HepG2 (cell line): ENCODE measurements at regions not wholly inside any gene's neighbourhood (a gene's known extent, or its start where the extent isn't known, plus 50 kb on each side); places are given as distances from the start of the nearest gene placed in this dataset.

Source experiments
- ATAC-seq: fragments of 200-7000 bp; cut with Tn5 transposase; 3 replicates; pipeline ENCODE4 v1.9.1; 2020; ENCODE audit warnings: mild to moderate bottlenecking, moderate library complexity
- BruUV-seq: library from RNA; stranded (reverse); fragments of 400-500 nt; replicated peaks from 2 replicates; lab custom pipeline; 2021; lab: Mats Ljungman, UMichigan
- CTCF ChIA-PET: fragments of 300-600 bp; formaldehyde crosslinking; extraction: SDS; loops from one replicate; lab custom pipeline; 2021; ENCODE audit warnings: low total read pairs, inconsistent platforms, low intra/inter-chr PET ratio; lab: Yijun Ruan, JAX
- POLR2A ChIA-PET: fragments of 350-600 bp; sonication (Branson Sonifier 250); formaldehyde crosslinking; loops from one replicate; lab custom pipeline; 2020; ENCODE audit warnings: antibody characterized with exemption, inconsistent platforms; lab: Yijun Ruan, JAX
- DNase-seq: peaks from one replicate; pipeline ENCODE4 v3.0.0-alpha.2; 2015; ENCODE audit warnings: low spot score
- FAIRE-seq: peaks from 3 replicates; lab custom pipeline; 2011; peaks lifted over from hg19 to GRCh38; lab: Jason Lieb, UNC
- H2AFZ ChIP-seq: one replicate; pipeline ENCODE4 v1.6.1; 2011; ENCODE audit warnings: low read length, inconsistent platforms
- H3K27ac ChIP-seq: fragments of 300-600 bp; 3 replicates; pipeline ENCODE4 v1.8.0; 2011; ENCODE audit warnings: mixed run types, mild to moderate bottlenecking, mixed read lengths, low read length, inconsistent platforms; ENCODE audit not compliant: insufficient read depth; ENCODE audit errors: extremely low read length
- H3K27me3 ChIP-seq, 2 experiments: fragments of 200-600 bp in 1 of 2; 2 replicates in 1 of 2; 3 replicates in 1 of 2; pipeline versions ENCODE4 v1.6.0 to v1.8.0; 2011; ENCODE audit warnings: low read length in 2 of 2, mild to moderate bottlenecking in 2 of 2, moderate library complexity in 2 of 2, inconsistent platforms in 1 of 2; ENCODE audit not compliant: insufficient read depth in 2 of 2, control insufficient read depth in 1 of 2
- H3K36me3 ChIP-seq, 2 experiments: fragments of 200-600 bp in 1 of 2; replicated peaks in 1 of 2; 2 replicates in 1 of 2; 3 replicates in 1 of 2; pipeline versions ENCODE4 v1.5.1 to v1.8.0; 2011; ENCODE audit warnings: low read length in 2 of 2, inconsistent platforms in 1 of 2; ENCODE audit not compliant: insufficient read depth in 2 of 2, control insufficient read depth in 1 of 2
- H3K4me1 ChIP-seq: 2 replicates; pipeline ENCODE4 v1.5.1; 2012; ENCODE audit warnings: low read length, inconsistent platforms; ENCODE audit not compliant: insufficient read depth
- H3K4me2 ChIP-seq: 2 replicates; pipeline ENCODE4 v1.6.0; 2011; ENCODE audit warnings: low read depth, low read length, inconsistent platforms
- H3K4me3 ChIP-seq, 3 experiments: fragments of 200-600 bp in 1 of 3; sonication (generic), shearing (Covaris generic) in 1 of 3; replicated peaks in 1 of 3; 2 replicates each; pipeline ENCODE4 v1.5.1; 2011 to 2016; ENCODE audit warnings: low read length in 3 of 3, inconsistent platforms in 2 of 3, low read depth in 2 of 3, mild to moderate bottlenecking in 2 of 3, control low read depth in 1 of 3, mixed read lengths in 1 of 3; ENCODE audit not compliant: insufficient read depth in 1 of 3
- H3K79me2 ChIP-seq: one replicate; pipeline ENCODE4 v1.6.1; 2011; ENCODE audit warnings: low read length, inconsistent platforms; ENCODE audit not compliant: insufficient read depth
- H3K9ac ChIP-seq: 2 replicates; pipeline ENCODE4 v1.6.0; 2011; ENCODE audit warnings: mild to moderate bottlenecking, low read depth, low read length, inconsistent platforms; ENCODE audit not compliant: insufficient read depth
- H3K9me3 ChIP-seq: 2 replicates; pipeline ENCODE4 v1.5.1; 2012; ENCODE audit warnings: mild to moderate bottlenecking, low read length
- H4K20me1 ChIP-seq: 2 replicates; pipeline ENCODE4 v1.6.0; 2011; ENCODE audit warnings: inconsistent platforms, mild to moderate bottlenecking, low read length, moderate library complexity; ENCODE audit not compliant: insufficient read depth
- CEBPB ChIP-seq: IDR thresholded peaks from 2 replicates; pipeline ENCODE4 v1.6.1; 2011; ENCODE audit warnings: low read depth, low read length, improper control_type of control experiment, borderline replicate concordance
- CENPBD1 ChIP-seq: sonication (generic); formaldehyde crosslinking; IDR thresholded peaks from 2 replicates; pipeline ENCODE4 v1.8.0; 2022; ENCODE audit warnings: missing genetic modification reagents, low read depth, mild to moderate bottlenecking, borderline replicate concordance
- FOXM1 ChIP-seq: sonication (generic); formaldehyde crosslinking; IDR thresholded peaks from 2 replicates; pipeline ENCODE4 v1.5.0; 2020; ENCODE audit warnings: missing genetic modification reagents
- REST ChIP-seq, 2 experiments: IDR thresholded peaks; 2 replicates each; pipeline ENCODE4 v1.6.1; 2011 to 2012; ENCODE audit warnings: low read length in 2 of 2, borderline replicate concordance in 1 of 2, low read depth in 1 of 2, mild to moderate bottlenecking in 1 of 2, moderate library complexity in 1 of 2
- TBX2 ChIP-seq: sonication (generic); formaldehyde crosslinking; IDR thresholded peaks from 2 replicates; pipeline ENCODE4 v1.5.0; 2020; ENCODE audit warnings: missing genetic modification reagents, mild to moderate bottlenecking, borderline replicate concordance
- ZNF17 ChIP-seq: sonication (generic); formaldehyde crosslinking; IDR thresholded peaks from 2 replicates; pipeline ENCODE4 v1.5.0; 2020; ENCODE audit warnings: mild to moderate bottlenecking, missing genetic modification reagents
- ZNF337 ChIP-seq: sonication (generic); formaldehyde crosslinking; IDR thresholded peaks from 2 replicates; pipeline ENCODE4 v1.5.1; 2020; ENCODE audit warnings: missing genetic modification reagents, low read depth, mild to moderate bottlenecking, borderline replicate concordance
- ZNF432 ChIP-seq: sonication (generic); formaldehyde crosslinking; IDR thresholded peaks from 2 replicates; pipeline ENCODE4 v1.5.0; 2020; ENCODE audit warnings: missing genetic modification reagents, mild to moderate bottlenecking, borderline replicate concordance
- ZNF598 ChIP-seq: sonication (generic); formaldehyde crosslinking; IDR thresholded peaks from 2 replicates; pipeline ENCODE4 v1.5.1; 2020; ENCODE audit warnings: mild to moderate bottlenecking, missing genetic modification reagents, borderline replicate concordance
- WGBS: methylation state at CpG from one replicate; pipeline ENCODE4 v1.1.6; 2017; ENCODE audit warnings: low lambda C conversion rate; 5-methylcytosine and 5-hydroxymethylcytosine counted together
- in situ Hi-C: cut with HindIII; loops from 2 replicates; pipeline ENCODE4 v1.10.0; 2017; ENCODE audit warnings: low pct_unique_long_range_greater_than_20kb; ENCODE audit not compliant: extremely low pct_ligation_motif_present
- intact Hi-C: fragments of 100-400 bp; cut with micrococcal nuclease; formaldehyde crosslinking; loops from one replicate; pipeline ENCODE4 v1.10.0; 2022; ENCODE audit not compliant: unreplicated experiment
- TF ChIP-seq, protein P1 (sequence below): sonication (generic); formaldehyde crosslinking; IDR thresholded peaks from 2 replicates; pipeline ENCODE4 v1.5.0; 2020; ENCODE audit warnings: mild to moderate bottlenecking, missing genetic modification reagents, borderline replicate concordance
- TF ChIP-seq, protein P2 (sequence below): sonication (generic); formaldehyde crosslinking; IDR thresholded peaks from 2 replicates; pipeline ENCODE4 v1.5.0; 2020; ENCODE audit warnings: missing genetic modification reagents, mild to moderate bottlenecking, borderline replicate concordance
- TF ChIP-seq, protein P3 (sequence below): sonication (generic); formaldehyde crosslinking; IDR thresholded peaks from 2 replicates; pipeline ENCODE4 v1.4.0; 2020; ENCODE audit warnings: missing genetic modification reagents

DNA sequence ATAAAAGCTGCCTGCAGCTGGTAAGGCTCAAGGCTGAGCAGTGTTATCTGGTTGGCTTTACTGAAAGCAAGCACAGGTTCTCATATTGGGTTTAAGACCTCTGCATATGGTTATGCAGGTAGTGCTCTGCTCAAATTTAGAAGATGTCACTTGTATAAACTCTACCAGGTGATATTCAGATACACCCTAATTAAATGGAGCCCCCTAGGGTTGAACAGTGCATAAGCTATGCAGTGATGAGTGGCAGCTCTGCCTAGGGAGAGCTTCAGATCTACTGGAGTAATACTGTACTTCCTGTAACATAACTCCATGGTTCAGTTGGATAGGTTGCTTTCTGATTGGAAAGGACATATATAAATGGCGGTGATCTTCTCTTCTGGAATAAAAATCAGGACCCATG lies 222.7 kb downstream of the CYRIA start:
- Histone ChIP-seq H2AFZ (no peak overlapping the region), H3K4me2 (no peak overlapping the region), H3K9ac (no peak overlapping the region), H3K79me2 (no peaks in the 10 kb centered on the region), H3K27me3 (no peaks in the 10 kb centered on the region), H3K27ac (no peak overlapping the region), H3K36me3 (no peaks in the 10 kb centered on the region), H4K20me1 (no peaks in the 10 kb centered on the region), H3K9me3 (no peaks in the 10 kb centered on the region), H3K4me1 (no peaks in the 10 kb centered on the region), H3K4me3 (no peak overlapping the region)
- CTCF ChIA-PET = no interaction called here
- WGBS = 68% methylated on average over 1 of the region's 1 CpG
- in situ Hi-C loops (no loop called here), intact Hi-C loops (no loop called here)
- DNase-seq (no peak), ATAC-seq (no peak), FAIRE-seq (no peak)
- BruUV-seq = no TSS peak
- POLR2A ChIA-PET = no interaction called here
- no peak for TF ChIP-seq ZNF17
- TF ChIP-seq CEBPB = no peak
- no peak for TF ChIP-seq TBX2 (CRISPR knock-in tag)
- TF ChIP-seq, protein P1, sequence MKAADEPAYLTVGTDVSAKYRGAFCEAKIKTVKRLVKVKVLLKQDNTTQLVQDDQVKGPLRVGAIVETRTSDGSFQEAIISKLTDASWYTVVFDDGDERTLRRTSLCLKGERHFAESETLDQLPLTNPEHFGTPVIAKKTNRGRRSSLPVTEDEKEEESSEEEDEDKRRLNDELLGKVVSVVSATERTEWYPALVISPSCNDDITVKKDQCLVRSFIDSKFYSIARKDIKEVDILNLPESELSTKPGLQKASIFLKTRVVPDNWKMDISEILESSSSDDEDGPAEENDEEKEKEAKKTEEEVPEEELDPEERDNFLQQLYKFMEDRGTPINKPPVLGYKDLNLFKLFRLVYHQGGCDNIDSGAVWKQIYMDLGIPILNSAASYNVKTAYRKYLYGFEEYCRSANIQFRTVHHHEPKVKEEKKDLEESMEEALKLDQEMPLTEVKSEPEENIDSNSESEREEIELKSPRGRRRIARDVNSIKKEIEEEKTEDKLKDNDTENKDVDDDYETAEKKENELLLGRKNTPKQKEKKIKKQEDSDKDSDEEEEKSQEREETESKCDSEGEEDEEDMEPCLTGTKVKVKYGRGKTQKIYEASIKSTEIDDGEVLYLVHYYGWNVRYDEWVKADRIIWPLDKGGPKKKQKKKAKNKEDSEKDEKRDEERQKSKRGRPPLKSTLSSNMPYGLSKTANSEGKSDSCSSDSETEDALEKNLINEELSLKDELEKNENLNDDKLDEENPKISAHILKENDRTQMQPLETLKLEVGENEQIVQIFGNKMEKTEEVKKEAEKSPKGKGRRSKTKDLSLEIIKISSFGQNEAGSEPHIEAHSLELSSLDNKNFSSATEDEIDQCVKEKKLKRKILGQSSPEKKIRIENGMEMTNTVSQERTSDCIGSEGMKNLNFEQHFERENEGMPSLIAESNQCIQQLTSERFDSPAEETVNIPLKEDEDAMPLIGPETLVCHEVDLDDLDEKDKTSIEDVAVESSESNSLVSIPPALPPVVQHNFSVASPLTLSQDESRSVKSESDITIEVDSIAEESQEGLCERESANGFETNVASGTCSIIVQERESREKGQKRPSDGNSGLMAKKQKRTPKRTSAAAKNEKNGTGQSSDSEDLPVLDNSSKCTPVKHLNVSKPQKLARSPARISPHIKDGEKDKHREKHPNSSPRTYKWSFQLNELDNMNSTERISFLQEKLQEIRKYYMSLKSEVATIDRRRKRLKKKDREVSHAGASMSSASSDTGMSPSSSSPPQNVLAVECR = no peak
- TF ChIP-seq, protein P2, sequence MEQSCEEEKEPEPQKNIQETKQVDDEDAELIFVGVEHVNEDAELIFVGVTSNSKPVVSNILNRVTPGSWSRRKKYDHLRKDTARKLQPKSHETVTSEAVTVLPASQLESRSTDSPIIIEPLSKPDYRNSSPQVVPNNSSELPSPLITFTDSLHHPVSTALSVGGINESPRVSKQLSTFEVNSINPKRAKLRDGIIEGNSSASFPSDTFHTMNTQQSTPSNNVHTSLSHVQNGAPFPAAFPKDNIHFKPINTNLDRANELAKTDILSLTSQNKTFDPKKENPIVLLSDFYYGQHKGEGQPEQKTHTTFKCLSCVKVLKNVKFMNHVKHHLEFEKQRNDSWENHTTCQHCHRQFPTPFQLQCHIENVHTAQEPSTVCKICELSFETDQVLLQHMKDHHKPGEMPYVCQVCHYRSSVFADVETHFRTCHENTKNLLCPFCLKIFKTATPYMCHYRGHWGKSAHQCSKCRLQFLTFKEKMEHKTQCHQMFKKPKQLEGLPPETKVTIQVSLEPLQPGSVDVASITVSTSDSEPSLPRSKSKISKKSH (CRISPR knock-in tag) = no peak
- TF ChIP-seq, protein P3, sequence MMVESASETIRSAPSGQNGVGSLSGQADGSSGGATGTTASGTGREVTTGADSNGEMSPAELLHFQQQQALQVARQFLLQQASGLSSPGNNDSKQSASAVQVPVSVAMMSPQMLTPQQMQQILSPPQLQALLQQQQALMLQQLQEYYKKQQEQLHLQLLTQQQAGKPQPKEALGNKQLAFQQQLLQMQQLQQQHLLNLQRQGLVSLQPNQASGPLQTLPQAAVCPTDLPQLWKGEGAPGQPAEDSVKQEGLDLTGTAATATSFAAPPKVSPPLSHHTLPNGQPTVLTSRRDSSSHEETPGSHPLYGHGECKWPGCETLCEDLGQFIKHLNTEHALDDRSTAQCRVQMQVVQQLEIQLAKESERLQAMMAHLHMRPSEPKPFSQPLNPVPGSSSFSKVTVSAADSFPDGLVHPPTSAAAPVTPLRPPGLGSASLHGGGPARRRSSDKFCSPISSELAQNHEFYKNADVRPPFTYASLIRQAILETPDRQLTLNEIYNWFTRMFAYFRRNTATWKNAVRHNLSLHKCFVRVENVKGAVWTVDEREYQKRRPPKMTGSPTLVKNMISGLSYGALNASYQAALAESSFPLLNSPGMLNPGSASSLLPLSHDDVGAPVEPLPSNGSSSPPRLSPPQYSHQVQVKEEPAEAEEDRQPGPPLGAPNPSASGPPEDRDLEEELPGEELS (CRISPR knock-in tag) = no peak
- no peak for TF ChIP-seq REST (IDR thresholded peaks at IDR 0.05; ENCODE audit: borderline replicate concordance in 1 of 2, low read depth in 1 of 2, low read length in 2 of 2)
- TF ChIP-seq CENPBD1 (CRISPR knock-in tag) = no peak
- no peak for TF ChIP-seq ZNF432 (CRISPR knock-in tag)
- no peak for TF ChIP-seq FOXM1 (CRISPR knock-in tag)
- TF ChIP-seq ZNF337 (CRISPR knock-in tag) = no peak
- no peak for TF ChIP-seq ZNF598 (CRISPR knock-in tag)
